Activated CD4-positive, alpha-beta memory T cell treated with anti-CD3 and anti-CD28 coated beads for 36 hours (primary cell): ENCODE measurements at regions not wholly inside any gene's neighbourhood (a gene's known extent, or its start where the extent isn't known, plus 50 kb on each side); places are given as distances from the start of the nearest gene placed in this dataset.

Experiments
- CTCF ChIA-PET: fragments of 350-600 bp; sonication (Branson Sonifier 250); formaldehyde crosslinking; loops from one replicate; lab custom pipeline; 2021; ENCODE audit warnings: antibody characterized with exemption, inconsistent platforms; lab: Charles Lee
- POLR2A ChIA-PET: fragments of 350-600 bp; sonication (Branson Sonifier 250); formaldehyde crosslinking; loops from one replicate; lab custom pipeline; 2021; ENCODE audit warnings: antibody characterized with exemption; lab: Charles Lee
- DNase-seq: peaks from one replicate; pipeline ENCODE4 v3.0.0-alpha.2; 2020
- H3K27ac Mint-ChIP-seq: one replicate; pipeline ENCODE4 v1.8.0; 2021; ENCODE audit warnings: mixed read lengths
- H3K27me3 Mint-ChIP-seq: one replicate; pipeline ENCODE4 v1.8.0; 2021; ENCODE audit warnings: mixed read lengths
- H3K36me3 Mint-ChIP-seq: one replicate; pipeline ENCODE4 v1.8.0; 2021; ENCODE audit warnings: mixed read lengths
- H3K4me1 Mint-ChIP-seq: one replicate; pipeline ENCODE4 v1.8.0; 2021; ENCODE audit warnings: low read depth, mixed read lengths
- H3K4me3 Mint-ChIP-seq: one replicate; pipeline ENCODE4 v1.8.0; 2021; ENCODE audit warnings: mild to moderate bottlenecking, mixed read lengths
- H3K9me3 Mint-ChIP-seq: one replicate; pipeline ENCODE4 v1.8.0; 2021; ENCODE audit warnings: mixed read lengths
- intact Hi-C: fragments of 100-400 bp; cut with micrococcal nuclease; formaldehyde crosslinking; loops from one replicate; pipeline ENCODE4 v1.15.1; 2023

GRCh38 chr2:226664140-226664539, 135.5 kb downstream of the IRS1 start:
- H3K27ac Mint-ChIP-seq = no peak overlapping the region
- H3K36me3 Mint-ChIP-seq = no peaks in the 10 kb centered on the region
- no peak overlapping the region for H3K4me3 Mint-ChIP-seq
- CTCF ChIA-PET = no interaction called here
- peaks cover under 1% of the 10 kb centered on the region for H3K27me3 Mint-ChIP-seq
- intact Hi-C loops = no loop called here
- no peaks in the 10 kb centered on the region for H3K4me1 Mint-ChIP-seq
- no peak for DNase-seq
- POLR2A ChIA-PET = no interaction called here
- no peaks in the 10 kb centered on the region for H3K9me3 Mint-ChIP-seq

- no peak for DNase-seq
- no peak overlapping the region for H3K4me3 Mint-ChIP-seq
- ChIA-PET POLR2A (interaction anchor here (0.7 kb wide), 1 partner anchor 110 kb away, joined by 3 read pairs; no protein-coding TSS in a partner anchor), CTCF (no interaction called here)
- intact Hi-C loops = no loop called here
- no peaks in the 10 kb centered on the region for H3K36me3 Mint-ChIP-seq
- H3K27me3 Mint-ChIP-seq = no peaks in the 10 kb centered on the region
- H3K9me3 Mint-ChIP-seq = no peaks in the 10 kb centered on the region
- no peak overlapping the region for H3K27ac Mint-ChIP-seq
- H3K4me1 Mint-ChIP-seq = no peaks in the 10 kb centered on the region
These were observed 137.7 kb downstream of the IRS1 start for GRCh38 chr2:226661789-226662545.

- CTCF ChIA-PET = no interaction called here
- Mint-ChIP-seq H3K27ac (no peak overlapping the region), H3K36me3 (no peaks in the 10 kb centered on the region), H3K9me3 (no peaks in the 10 kb centered on the region), H3K27me3 (no peaks in the 10 kb centered on the region), H3K4me1 (no peaks in the 10 kb centered on the region), H3K4me3 (no peak overlapping the region)
- POLR2A ChIA-PET = no interaction called here
- intact Hi-C loops = no loop called here
- no peak for DNase-seq
These were observed 139.1 kb downstream of the IRS1 start for GRCh38 chr2:226660526-226660925.

GRCh38 chr2:226660124-226660523, 139.5 kb downstream of the IRS1 start:
- POLR2A ChIA-PET = no interaction called here
- no peaks in the 10 kb centered on the region for H3K4me1 Mint-ChIP-seq
- CTCF ChIA-PET = no interaction called here
- intact Hi-C loops = no loop called here
- H3K36me3 Mint-ChIP-seq = no peaks in the 10 kb centered on the region
- H3K27ac Mint-ChIP-seq = no peak overlapping the region
- DNase-seq = no peak
- H3K27me3 Mint-ChIP-seq = no peaks in the 10 kb centered on the region
- H3K4me3 Mint-ChIP-seq = no peak overlapping the region
- no peaks in the 10 kb centered on the region for H3K9me3 Mint-ChIP-seq

- no peak for DNase-seq
These were observed 140.2 kb downstream of the IRS1 start for GRCh38 chr2:226659410-226659809.

GRCh38 chr2:226658555-226658954, 141.1 kb downstream of the IRS1 start:
- CTCF ChIA-PET = no interaction called here
- intact Hi-C loops = no loop called here
- Mint-ChIP-seq H3K9me3 (no peaks in the 10 kb centered on the region), H3K27ac (no peak overlapping the region), H3K4me3 (no peak overlapping the region), H3K4me1 (no peaks in the 10 kb centered on the region), H3K27me3 (no peaks in the 10 kb centered on the region), H3K36me3 (no peaks in the 10 kb centered on the region)
- DNase-seq = no peak
- POLR2A ChIA-PET = no interaction called here

More at GRCh38 chr2:226659410-226659809, 140.2 kb downstream of the IRS1 start:
- no peak overlapping the region for H3K4me3 Mint-ChIP-seq
- no peaks in the 10 kb centered on the region for H3K4me1 Mint-ChIP-seq
- H3K36me3 Mint-ChIP-seq = no peaks in the 10 kb centered on the region
- CTCF ChIA-PET = no interaction called here
- intact Hi-C loops = no loop called here
- POLR2A ChIA-PET = no interaction called here
- no peak overlapping the region for H3K27ac Mint-ChIP-seq
- no peaks in the 10 kb centered on the region for H3K27me3 Mint-ChIP-seq
- no peaks in the 10 kb centered on the region for H3K9me3 Mint-ChIP-seq

- Mint-ChIP-seq H3K4me1 (peaks cover 2% of the 10 kb centered on the region), H3K36me3 (no peaks in the 10 kb centered on the region), H3K27ac (no peak overlapping the region), H3K9me3 (no peaks in the 10 kb centered on the region), H3K4me3 (no peak overlapping the region), H3K27me3 (no peaks in the 10 kb centered on the region)
- POLR2A ChIA-PET = interaction anchor here (0.6 kb wide), 1 partner anchor 273 kb away, joined by 3 read pairs; no protein-coding TSS in a partner anchor
- CTCF ChIA-PET = no interaction called here
- intact Hi-C loops = no loop called here
- DNase-seq = no peak
These were observed 142.1 kb downstream of the IRS1 start for GRCh38 chr2:226657340-226658053.

- Mint-ChIP-seq H3K4me1 (peaks cover 11% of the 10 kb centered on the region), H3K27me3 (no peaks in the 10 kb centered on the region), H3K27ac (no peak overlapping the region), H3K9me3 (no peaks in the 10 kb centered on the region), H3K4me3 (no peak overlapping the region), H3K36me3 (no peaks in the 10 kb centered on the region)
- CTCF ChIA-PET = no interaction called here
- POLR2A ChIA-PET = no interaction called here
- intact Hi-C loops = no loop called here
- no peak for DNase-seq
These were observed 143.3 kb downstream of the IRS1 start for GRCh38 chr2:226656367-226656766.

GRCh38 chr2:226655871-226656270, 143.7 kb downstream of the IRS1 start:
- DNase-seq = no peak
- peaks cover 14% of the 10 kb centered on the region for H3K4me1 Mint-ChIP-seq
- intact Hi-C loops = no loop called here
- H3K27me3 Mint-ChIP-seq = no peaks in the 10 kb centered on the region
- POLR2A ChIA-PET = no interaction called here
- no peak overlapping the region for H3K27ac Mint-ChIP-seq
- H3K4me3 Mint-ChIP-seq = no peak overlapping the region
- no peaks in the 10 kb centered on the region for H3K36me3 Mint-ChIP-seq
- H3K9me3 Mint-ChIP-seq = no peaks in the 10 kb centered on the region
- CTCF ChIA-PET = no interaction called here

- no peak for DNase-seq
- POLR2A ChIA-PET = no interaction called here
- peaks cover 12% of the 10 kb centered on the region for H3K9me3 Mint-ChIP-seq
- no peaks in the 10 kb centered on the region for H3K27me3 Mint-ChIP-seq
- peaks cover 10% of the 10 kb centered on the region for H3K36me3 Mint-ChIP-seq
- H3K4me3 Mint-ChIP-seq = no peak overlapping the region
- peaks cover 29% of the 10 kb centered on the region for H3K4me1 Mint-ChIP-seq
- CTCF ChIA-PET = interaction anchor here (0.6 kb wide), 1 partner anchor 472 kb away, joined by 7 read pairs; no protein-coding TSS in a partner anchor
- H3K27ac Mint-ChIP-seq = no peak overlapping the region
- intact Hi-C loops = loop anchor here (5.0 kb wide), 2 partner anchors 119 to 231 kb away; no protein-coding TSS in a partner anchor
These were observed 146.4 kb downstream of the IRS1 start for GRCh38 chr2:226652983-226653765.

GRCh38 chr2:226652369-226652768, 147.3 kb downstream of the IRS1 start:
- peaks cover 29% of the 10 kb centered on the region for H3K4me1 Mint-ChIP-seq
- H3K9me3 Mint-ChIP-seq = peaks cover 12% of the 10 kb centered on the region
- H3K27ac Mint-ChIP-seq = no peak overlapping the region
- POLR2A ChIA-PET = no interaction called here
- H3K4me3 Mint-ChIP-seq = no peak overlapping the region
- no peak for DNase-seq
- H3K27me3 Mint-ChIP-seq = no peaks in the 10 kb centered on the region
- intact Hi-C loops = loop anchor here (5.0 kb wide), 2 partner anchors 120 to 230 kb away; no protein-coding TSS in a partner anchor
- H3K36me3 Mint-ChIP-seq = peaks cover 10% of the 10 kb centered on the region
- CTCF ChIA-PET = interaction anchor here (0.6 kb wide), 1 partner anchor 427 kb away, joined by 3 read pairs; no protein-coding TSS in a partner anchor
